GM12875 (cell line): ENCODE measurements at regions not wholly inside any gene's neighbourhood (a gene's known extent, or its start where the extent isn't known, plus 50 kb on each side); places are given as distances from the start of the nearest gene placed in this dataset.

Experiments
- H3K4me3 ChIP-seq: one replicate; pipeline ENCODE4 v1.5.1; 2011; ENCODE audit warnings: low read depth, low read length, control low read depth
- CTCF ChIP-seq: IDR thresholded peaks from 2 replicates; pipeline ENCODE4 v1.5.1; 2011; ENCODE audit warnings: low read depth, mild to moderate bottlenecking, control low read depth, inconsistent platforms, low read length, moderate library complexity, borderline replicate concordance; ENCODE audit not compliant: insufficient read depth

- no peak overlapping the region for H3K4me3 ChIP-seq
- no peak for TF ChIP-seq CTCF
Observed at GRCh38 chr14:51168215-51168613, 71.8 kb upstream of the TMX1 start.

- no peak overlapping the region for H3K4me3 ChIP-seq
- no peak for TF ChIP-seq CTCF
Observed at GRCh38 chr14:51173863-51174262, 66.2 kb upstream of the TMX1 start.

- no peak for TF ChIP-seq CTCF
- H3K4me3 ChIP-seq, result no peak overlapping the region
Observed at GRCh38 chr14:51176839-51177238, 63.2 kb upstream of the TMX1 start.

GRCh38 chr14:51180577-51180976 lies 59.5 kb upstream of the TMX1 start:
- H3K4me3 ChIP-seq, result no peak overlapping the region
- TF ChIP-seq CTCF, result no peak

DNA sequence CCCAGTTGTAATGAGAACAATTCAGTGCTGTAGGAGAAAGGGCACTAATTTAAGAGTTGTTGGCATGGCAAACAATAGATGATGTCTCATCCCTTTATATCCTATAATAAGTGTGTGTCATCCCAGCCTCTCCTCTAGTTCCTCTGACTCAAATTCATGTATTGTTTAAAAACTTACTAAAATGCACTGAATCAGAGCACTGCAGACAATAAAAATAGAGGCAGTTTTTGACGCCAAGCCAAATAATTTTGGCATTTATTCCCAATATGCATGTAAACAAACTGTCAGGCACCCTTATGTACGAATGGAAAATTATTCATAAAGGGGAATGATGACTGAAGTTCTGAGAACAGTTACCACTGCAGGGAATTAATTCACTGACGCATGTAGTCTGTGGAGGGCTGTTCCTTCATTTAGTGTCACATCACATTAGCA lies 57.9 kb upstream of the TMX1 start:
- no peak for TF ChIP-seq CTCF
- H3K4me3 ChIP-seq, result no peak overlapping the region

- no peak overlapping the region for H3K4me3 ChIP-seq
- TF ChIP-seq CTCF, result no peak
Observed at GRCh38 chr14:51185180-51185579, 54.9 kb upstream of the TMX1 start.

DNA sequence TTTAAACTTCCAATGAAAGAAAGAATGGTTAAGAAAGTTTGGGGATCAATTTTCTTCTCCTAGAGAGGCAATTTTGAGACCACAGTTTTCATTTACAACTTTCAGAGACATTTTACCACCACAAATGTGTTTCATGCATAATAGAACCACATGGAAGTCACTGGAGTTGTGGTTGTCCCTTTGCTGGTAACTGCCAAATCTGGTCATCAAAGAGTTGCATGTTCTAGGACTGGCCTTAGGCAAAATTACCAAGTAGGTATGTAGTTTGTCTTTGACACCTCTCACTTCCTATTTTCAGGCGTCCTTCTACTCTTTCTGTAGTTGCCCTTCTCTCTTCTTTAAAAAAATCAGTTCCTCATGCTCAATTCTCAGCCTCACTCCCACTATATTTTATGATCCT lies 54.3 kb upstream of the TMX1 start:
- TF ChIP-seq CTCF, result no peak
- H3K4me3 ChIP-seq, result no peak overlapping the region
